Activated naive CD8-positive, alpha-beta T cell treated with anti-CD3 and anti-CD28 coated beads, Interleukin-2, amount 10 ng/mL, durations not matched to agents 7 days and 5 days (primary cell): ENCODE measurements at regions not wholly inside any gene's neighbourhood (a gene's known extent, or its start where the extent isn't known, plus 50 kb on each side); places are given as distances from the start of the nearest gene placed in this dataset.
"Not testable (repeated sequence)": the region's sequence is repeated elsewhere in the genome, so short reads cannot be mapped to it uniquely, and the experiment has no call there.

Experiments used
- ATAC-seq: fragments of 150-1000 bp; cut with Tn5 transposase; one replicate; pipeline ENCODE4 v1.10.0; 2021; ENCODE audit warnings: low read depth, moderate library complexity
- POLR2A ChIA-PET: fragments of 350-600 bp; sonication (Branson Sonifier 250); formaldehyde crosslinking; loops from one replicate; lab custom pipeline; 2021; ENCODE audit warnings: antibody characterized with exemption; lab: Charles Lee
- DNase-seq: peaks from one replicate; pipeline ENCODE4 v3.0.0; 2021
- H3K27ac Mint-ChIP-seq: one replicate; pipeline ENCODE4 v1.8.0; 2022; ENCODE audit warnings: mild to moderate bottlenecking, mixed read lengths
- H3K27me3 Mint-ChIP-seq: one replicate; pipeline ENCODE4 v1.8.0; 2022; ENCODE audit warnings: mild to moderate bottlenecking, moderate library complexity, mixed read lengths
- H3K36me3 Mint-ChIP-seq: one replicate; pipeline ENCODE4 v1.8.0; 2021; ENCODE audit warnings: mild to moderate bottlenecking, mixed read lengths
- H3K4me1 Mint-ChIP-seq: one replicate; pipeline ENCODE4 v1.8.0; 2021; ENCODE audit warnings: mixed read lengths
- H3K4me3 Mint-ChIP-seq: one replicate; pipeline ENCODE4 v1.8.0; 2022; ENCODE audit warnings: mild to moderate bottlenecking, moderate library complexity, mixed read lengths
- H3K9me3 Mint-ChIP-seq: one replicate; pipeline ENCODE4 v1.8.0; 2021; ENCODE audit warnings: mixed read lengths

DNA sequence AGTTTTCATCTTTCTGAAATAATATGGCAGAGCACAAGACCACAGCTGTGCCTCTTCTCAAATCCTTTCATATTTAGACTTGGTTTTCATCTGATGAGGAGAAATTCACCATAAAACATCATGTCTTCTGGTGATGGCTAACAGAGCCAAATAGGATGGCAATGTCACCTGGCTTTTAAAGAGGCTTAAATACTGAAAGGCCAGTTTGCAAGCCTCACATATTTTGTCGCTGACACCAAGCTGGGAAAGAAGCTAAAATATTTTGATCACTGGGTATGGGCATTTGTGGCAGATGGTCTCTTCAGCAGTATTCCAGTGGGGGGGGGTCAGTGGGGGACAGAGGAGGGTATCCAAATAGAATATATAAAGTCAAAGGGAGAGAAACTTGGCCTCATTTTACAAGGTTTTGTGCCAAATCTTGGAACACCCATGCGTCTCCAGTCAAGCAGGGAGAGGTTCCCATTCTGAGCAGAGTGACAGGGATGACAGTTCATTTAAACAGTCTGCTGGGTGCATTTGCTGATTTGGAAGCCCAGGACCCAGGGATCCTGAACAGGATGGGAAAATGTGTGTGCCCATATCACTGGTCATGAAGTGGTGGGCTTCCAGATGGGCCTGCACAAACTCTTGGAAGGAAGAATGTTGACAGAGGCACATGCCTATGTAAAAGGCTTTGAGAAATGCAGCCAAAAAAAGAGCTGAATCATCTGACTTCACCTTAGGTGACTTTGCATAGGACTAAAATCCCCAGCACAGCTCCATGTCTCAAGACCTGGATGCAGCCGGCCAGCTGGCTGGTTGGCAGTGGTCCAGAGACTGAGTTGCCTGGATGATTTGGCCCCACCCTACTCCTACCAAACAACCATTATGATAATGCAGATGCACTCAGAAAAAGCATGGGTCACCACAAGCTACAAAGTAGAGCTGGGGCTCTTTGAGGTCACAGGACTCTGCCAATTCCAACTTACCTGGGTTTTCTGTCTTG is 484.4 kb upstream of the NR3C2 start:
- Mint-ChIP-seq H3K9me3 (peaks cover 9% of the 10 kb centered on the region), H3K36me3 (no peaks in the 10 kb centered on the region), H3K27ac (no peak overlapping the region), H3K27me3 (no peaks in the 10 kb centered on the region), H3K4me3 (no peak overlapping the region), H3K4me1 (no peaks in the 10 kb centered on the region)
- ATAC-seq (no peak), DNase-seq (no peak)
- POLR2A ChIA-PET = no interaction called here

DNA sequence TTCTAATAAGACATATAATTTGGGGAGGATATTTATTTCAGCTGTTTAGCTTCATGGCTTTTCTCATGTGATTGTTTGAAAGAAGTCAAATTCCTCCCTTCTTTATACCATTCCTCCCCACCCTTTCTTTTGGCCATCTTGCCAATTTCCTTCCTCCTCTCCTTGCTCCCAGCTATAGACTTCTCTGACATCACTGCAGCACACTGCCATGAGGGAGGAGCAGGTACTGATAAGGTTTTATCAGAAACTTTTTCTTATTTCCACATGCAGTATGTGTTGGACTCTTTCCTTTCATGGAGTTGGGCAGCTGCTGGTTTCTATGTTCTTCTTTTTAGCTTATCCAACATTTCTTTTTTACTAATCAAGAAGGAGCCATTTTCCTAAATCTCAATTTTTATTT is 481.7 kb upstream of the NR3C2 start:
- no peak overlapping the region for H3K4me3 Mint-ChIP-seq
- no peaks in the 10 kb centered on the region for H3K4me1 Mint-ChIP-seq
- no peak for DNase-seq
- H3K36me3 Mint-ChIP-seq = no peaks in the 10 kb centered on the region
- no peak for ATAC-seq
- POLR2A ChIA-PET = no interaction called here
- H3K9me3 Mint-ChIP-seq = peaks cover 5% of the 10 kb centered on the region
- no peak overlapping the region for H3K27ac Mint-ChIP-seq
- no peaks in the 10 kb centered on the region for H3K27me3 Mint-ChIP-seq

DNA sequence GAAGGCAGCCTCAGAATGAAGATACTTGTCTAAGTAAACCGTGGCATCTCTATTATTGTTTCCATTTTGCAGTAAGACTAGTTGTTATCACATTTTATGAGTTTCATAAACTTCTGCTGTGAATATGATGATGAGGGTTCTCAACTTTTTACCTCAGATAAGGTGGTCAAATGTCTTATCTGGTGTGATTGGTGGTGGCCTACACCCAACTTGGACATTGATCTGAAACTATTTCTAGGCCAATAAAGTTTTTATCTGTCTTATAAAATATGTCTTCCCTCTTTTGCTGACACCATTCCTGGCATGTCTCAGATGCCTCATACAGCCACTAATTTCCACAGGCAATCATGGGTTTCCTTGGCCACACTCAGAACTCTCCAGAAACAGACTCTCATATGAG is 480.3 kb upstream of the NR3C2 start:
- H3K9me3 Mint-ChIP-seq = peaks cover 2% of the 10 kb centered on the region
- no peaks in the 10 kb centered on the region for H3K4me1 Mint-ChIP-seq
- POLR2A ChIA-PET = no interaction called here
- no peak overlapping the region for H3K4me3 Mint-ChIP-seq
- ATAC-seq (no peak), DNase-seq (no peak)
- H3K27ac Mint-ChIP-seq = no peak overlapping the region
- H3K36me3 Mint-ChIP-seq = no peaks in the 10 kb centered on the region
- no peaks in the 10 kb centered on the region for H3K27me3 Mint-ChIP-seq

DNA sequence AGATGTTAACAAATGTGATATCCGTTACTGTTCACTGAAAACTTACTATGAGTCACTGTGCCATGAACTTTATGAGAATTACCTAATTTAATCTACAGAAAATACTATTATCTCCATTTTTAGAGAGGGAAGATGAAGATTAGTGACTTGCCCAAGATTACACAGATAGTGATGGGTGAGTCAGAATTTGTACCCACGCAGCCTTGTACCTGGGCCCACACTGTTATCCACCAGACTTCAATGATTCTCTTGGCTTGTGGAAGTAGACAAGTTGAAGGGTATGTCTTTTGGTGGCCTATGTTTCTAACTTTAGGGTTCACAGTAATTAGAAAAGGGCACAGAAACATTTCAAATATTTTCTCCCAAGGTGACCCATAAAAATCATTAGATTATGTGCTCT is 472.5 kb upstream of the NR3C2 start:
- no peak for ATAC-seq
- no peaks in the 10 kb centered on the region for H3K4me1 Mint-ChIP-seq
- H3K9me3 Mint-ChIP-seq = peaks cover 2% of the 10 kb centered on the region
- DNase-seq = no peak
- H3K27ac Mint-ChIP-seq = no peak overlapping the region
- no peak overlapping the region for H3K4me3 Mint-ChIP-seq
- no peaks in the 10 kb centered on the region for H3K27me3 Mint-ChIP-seq
- no peaks in the 10 kb centered on the region for H3K36me3 Mint-ChIP-seq
- POLR2A ChIA-PET = no interaction called here

DNA sequence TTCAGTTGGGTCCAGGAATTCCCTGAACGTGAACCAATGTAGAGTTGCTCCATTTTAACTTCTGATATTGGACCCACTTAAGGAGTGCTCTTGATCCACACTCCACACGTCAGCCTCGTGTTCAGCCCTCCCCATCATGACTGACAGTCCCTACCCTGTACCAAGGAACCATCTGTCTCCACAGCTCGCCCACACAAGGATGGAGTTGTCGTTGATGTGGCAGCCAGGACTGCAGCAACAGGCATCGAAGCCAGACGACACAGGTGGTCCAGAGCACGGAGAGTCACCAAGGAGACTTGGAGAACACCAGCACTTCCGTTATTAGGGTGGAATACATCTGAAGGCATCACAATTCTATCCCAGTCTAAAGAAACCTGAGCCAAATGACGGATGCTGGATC is 472.1 kb upstream of the NR3C2 start:
- DNase-seq (no peak), ATAC-seq (no peak)
- Mint-ChIP-seq H3K9me3 (peaks cover 2% of the 10 kb centered on the region), H3K27ac (no peak overlapping the region), H3K4me1 (no peaks in the 10 kb centered on the region), H3K27me3 (no peaks in the 10 kb centered on the region), H3K4me3 (no peak overlapping the region), H3K36me3 (no peaks in the 10 kb centered on the region)
- POLR2A ChIA-PET = no interaction called here

DNA sequence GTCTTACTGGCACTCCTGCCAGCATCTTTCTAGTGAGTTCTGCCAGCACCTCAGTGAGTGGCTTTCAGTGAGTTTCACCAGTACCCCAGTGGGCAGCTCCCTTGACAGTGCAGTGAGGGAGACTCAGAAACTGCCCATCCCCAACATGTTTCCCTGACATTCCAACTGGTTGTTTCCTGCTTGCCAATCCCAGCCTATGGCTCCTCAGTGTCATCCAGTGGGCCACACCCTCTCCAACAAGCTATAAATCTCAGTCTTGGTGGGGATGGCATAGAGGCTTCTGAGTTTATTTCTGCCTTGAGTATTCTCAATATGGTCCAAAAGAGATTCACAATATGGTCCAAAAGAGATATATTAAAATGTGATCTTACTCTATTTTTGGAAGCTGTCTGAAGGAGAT is 461.2 kb upstream of the NR3C2 start:
- no peaks in the 10 kb centered on the region for H3K4me1 Mint-ChIP-seq
- DNase-seq = no peak

DNA sequence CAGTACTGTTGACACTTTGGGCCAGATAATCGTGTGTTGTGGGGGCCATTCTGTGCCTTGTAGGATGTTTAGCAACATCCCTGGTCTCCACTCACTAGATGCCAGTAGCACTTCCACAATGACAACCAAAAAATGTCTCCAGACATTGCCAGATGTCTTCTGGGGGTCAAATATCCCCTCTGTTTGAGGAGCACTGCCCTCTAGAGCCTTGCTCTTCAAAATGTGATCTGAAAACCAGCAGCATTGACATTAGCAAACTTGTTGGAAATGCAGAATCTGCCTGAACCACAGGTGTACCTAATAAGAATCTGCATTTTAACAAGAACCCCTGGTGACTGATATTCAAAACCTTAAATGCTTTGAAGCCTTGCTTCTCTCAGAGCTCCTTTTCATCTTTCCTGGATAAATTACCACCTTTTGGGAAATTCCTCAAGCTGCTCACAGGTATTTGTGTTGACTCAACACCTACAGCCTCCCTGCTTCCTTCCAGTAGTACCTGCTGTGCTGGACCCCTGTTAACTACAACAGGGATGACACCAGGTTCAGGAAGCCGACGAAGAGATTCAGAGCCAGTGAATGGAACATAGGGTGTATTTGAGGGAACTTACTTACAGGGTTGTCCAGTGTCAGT is 459.0 kb upstream of the NR3C2 start:
- no peaks in the 10 kb centered on the region for H3K27me3 Mint-ChIP-seq
- ATAC-seq (no peak), DNase-seq (no peak)
- POLR2A ChIA-PET = no interaction called here
- no peak overlapping the region for H3K27ac Mint-ChIP-seq
- no peaks in the 10 kb centered on the region for H3K4me1 Mint-ChIP-seq
- H3K36me3 Mint-ChIP-seq = no peaks in the 10 kb centered on the region
- H3K4me3 Mint-ChIP-seq = no peak overlapping the region
- H3K9me3 Mint-ChIP-seq = peaks cover 13% of the 10 kb centered on the region

More for the DNA sequence above, 461.2 kb upstream of the NR3C2 start:
- Mint-ChIP-seq H3K36me3 (no peaks in the 10 kb centered on the region), H3K4me3 (no peak overlapping the region), H3K27ac (no peak overlapping the region), H3K9me3 (peaks cover 11% of the 10 kb centered on the region), H3K27me3 (no peaks in the 10 kb centered on the region)
- POLR2A ChIA-PET = no interaction called here
- no peak for ATAC-seq

DNA sequence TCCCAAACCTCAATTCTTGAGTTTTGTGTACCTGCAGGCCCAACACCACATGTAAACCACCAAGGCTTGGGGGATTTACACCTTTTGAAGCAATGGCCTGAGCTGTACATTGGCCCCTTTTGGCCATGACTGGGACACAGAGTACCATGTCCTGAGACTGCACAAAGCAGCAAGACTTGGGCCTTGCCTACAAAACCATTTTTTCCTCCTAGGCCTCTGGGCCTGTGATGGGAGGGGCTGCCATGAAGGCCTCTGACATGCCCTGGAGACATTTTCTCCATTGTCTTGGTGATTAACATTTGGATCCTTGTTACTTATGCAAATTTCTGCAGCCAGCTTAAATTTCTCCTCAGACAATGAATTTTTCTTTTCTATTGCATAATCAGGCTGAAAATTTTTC is 455.9 kb upstream of the NR3C2 start:
- H3K9me3 Mint-ChIP-seq = peaks cover 13% of the 10 kb centered on the region
- POLR2A ChIA-PET = not testable (repeated sequence)

DNA sequence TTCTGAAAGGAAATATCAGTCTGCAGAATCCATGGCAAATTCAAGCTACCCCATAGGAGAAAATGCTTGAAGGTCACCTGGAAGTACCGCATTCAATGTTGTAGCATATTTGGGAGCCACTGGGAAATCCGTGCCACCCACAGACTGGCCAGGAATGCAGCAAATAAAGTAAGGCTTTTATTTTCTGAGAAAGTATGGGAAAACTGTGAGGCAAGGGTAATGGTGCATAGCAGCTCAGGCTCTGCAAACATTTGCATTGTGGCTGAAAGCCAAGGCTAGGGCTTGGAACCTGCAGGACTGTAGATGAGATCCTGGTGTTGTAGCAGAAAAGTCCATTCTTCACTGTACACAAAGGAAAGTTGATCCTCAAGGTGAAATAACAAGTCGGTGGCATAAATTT is 450.9 kb upstream of the NR3C2 start:
- Mint-ChIP-seq H3K4me3 (no peak overlapping the region), H3K9me3 (peaks cover 2% of the 10 kb centered on the region)
- POLR2A ChIA-PET = no interaction called here

More for the DNA sequence above, 455.9 kb upstream of the NR3C2 start:
- not testable (repeated sequence) for DNase-seq, H3K27ac Mint-ChIP-seq, H3K27me3 Mint-ChIP-seq, H3K4me3 Mint-ChIP-seq, ATAC-seq, H3K4me1 Mint-ChIP-seq, H3K36me3 Mint-ChIP-seq

DNA sequence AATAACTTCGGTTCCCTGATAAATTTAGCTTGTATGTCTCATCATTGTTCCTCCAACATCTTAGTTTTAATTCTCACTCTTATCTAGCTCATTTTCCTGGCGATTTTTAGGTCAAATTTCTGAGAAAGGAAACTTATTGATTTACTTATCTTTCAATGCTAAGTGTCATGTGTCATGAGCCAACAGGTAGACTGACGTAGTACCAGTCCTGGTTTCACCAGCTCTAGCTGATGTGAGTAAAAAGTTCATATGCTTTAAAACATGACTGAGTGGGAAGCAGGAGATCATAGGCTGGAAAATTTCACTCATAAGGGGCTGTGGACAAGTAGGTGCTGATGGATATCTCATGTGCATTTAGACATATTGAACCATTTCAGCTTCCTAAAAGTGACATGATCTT is 441.7 kb upstream of the NR3C2 start:
- POLR2A ChIA-PET = no interaction called here
- Mint-ChIP-seq H3K36me3 (no peaks in the 10 kb centered on the region), H3K27me3 (peaks cover 2% of the 10 kb centered on the region), H3K4me3 (no peak overlapping the region), H3K27ac (no peak overlapping the region), H3K9me3 (peaks cover 3% of the 10 kb centered on the region), H3K4me1 (no peaks in the 10 kb centered on the region)
- no peak for ATAC-seq
- no peak for DNase-seq

More for the DNA sequence above, 450.9 kb upstream of the NR3C2 start:
- no peak for DNase-seq
- no peaks in the 10 kb centered on the region for H3K36me3 Mint-ChIP-seq
- no peak for ATAC-seq
- no peaks in the 10 kb centered on the region for H3K27me3 Mint-ChIP-seq
- H3K27ac Mint-ChIP-seq = no peak overlapping the region
- no peaks in the 10 kb centered on the region for H3K4me1 Mint-ChIP-seq

DNA sequence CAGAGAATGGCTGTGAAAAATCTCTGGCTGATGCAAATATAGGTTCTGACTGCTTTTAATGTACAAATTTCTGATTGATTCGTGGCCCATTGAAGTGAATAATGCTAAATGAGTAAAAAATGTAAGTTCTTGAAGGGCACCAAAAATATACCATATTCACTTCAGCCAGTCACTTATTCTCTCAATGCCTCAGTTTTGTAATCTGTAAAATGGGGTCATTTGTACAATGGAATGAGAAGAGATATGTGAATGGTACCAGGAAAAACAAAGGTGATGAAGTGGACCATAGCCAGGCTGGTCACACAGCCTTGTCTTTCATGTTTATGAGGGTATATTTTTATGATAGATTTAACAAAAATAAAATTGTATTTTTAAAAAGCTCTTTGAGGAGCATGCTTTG is 441.2 kb upstream of the NR3C2 start:
- Mint-ChIP-seq H3K4me1 (no peaks in the 10 kb centered on the region), H3K27ac (no peak overlapping the region), H3K9me3 (peaks cover 3% of the 10 kb centered on the region), H3K4me3 (no peak overlapping the region), H3K27me3 (peaks cover 2% of the 10 kb centered on the region), H3K36me3 (no peaks in the 10 kb centered on the region)
- no peak for DNase-seq
- POLR2A ChIA-PET = no interaction called here
- ATAC-seq = no peak

DNA sequence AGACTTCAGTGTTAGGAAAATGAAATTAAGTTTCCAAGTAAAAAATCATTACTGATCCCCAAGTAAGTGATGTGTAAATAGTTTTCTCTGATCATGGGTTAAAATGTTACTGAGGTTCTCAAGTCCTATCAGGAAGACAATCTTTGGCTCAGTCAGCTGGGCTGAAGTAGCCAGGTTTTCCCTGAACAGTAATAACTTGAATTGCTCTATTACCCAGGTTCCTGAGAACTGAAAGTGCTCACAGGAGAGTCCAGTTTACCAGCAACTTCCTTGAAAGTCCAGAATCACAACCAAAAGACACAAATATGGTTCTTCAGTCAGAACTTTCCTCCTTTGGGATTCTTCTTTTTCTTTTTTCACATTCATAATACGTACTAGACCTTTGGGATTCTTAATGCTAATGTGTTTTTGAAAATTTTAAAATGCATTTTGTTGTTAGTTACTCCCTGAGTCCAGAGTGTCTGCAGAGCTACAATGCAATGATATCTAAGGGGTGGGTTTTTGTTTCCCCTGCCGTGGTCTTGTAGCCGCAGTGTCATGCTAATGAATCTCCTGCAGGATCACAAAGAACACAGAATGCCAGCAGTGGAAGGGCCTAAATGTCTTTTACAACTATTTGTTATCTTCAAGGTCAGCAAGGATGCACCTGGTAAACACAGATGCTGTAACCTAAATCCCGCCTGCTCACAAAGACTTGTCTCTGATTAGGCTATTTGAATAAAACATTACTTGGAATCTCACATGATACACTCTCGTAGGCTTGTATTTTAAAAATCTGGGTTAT is 439.8 kb upstream of the NR3C2 start:
- Mint-ChIP-seq H3K27ac (no peak overlapping the region), H3K4me3 (no peak overlapping the region), H3K27me3 (peaks cover 2% of the 10 kb centered on the region), H3K36me3 (no peaks in the 10 kb centered on the region), H3K4me1 (no peaks in the 10 kb centered on the region), H3K9me3 (no peaks in the 10 kb centered on the region)
- POLR2A ChIA-PET = no interaction called here
- no peak for DNase-seq
- ATAC-seq = no peak

DNA sequence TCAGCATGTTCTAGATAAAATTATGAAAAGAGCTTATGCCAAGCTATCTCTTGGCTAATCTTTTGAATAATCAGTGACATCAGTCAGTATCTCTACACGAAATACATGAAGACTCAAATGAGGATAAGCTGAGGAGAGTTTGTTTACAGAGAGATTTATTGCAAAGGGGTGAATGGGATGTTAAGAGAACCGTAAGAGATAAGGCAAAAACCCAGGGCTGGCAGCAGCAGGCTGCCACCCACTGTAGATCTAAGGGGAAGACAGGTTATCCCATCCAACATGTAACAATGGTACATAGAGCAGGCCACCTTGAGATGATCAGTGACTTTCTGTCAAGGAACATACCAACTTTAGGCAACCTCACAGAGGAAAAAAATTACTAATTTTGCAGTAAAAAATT is 432.1 kb upstream of the NR3C2 start:
- POLR2A ChIA-PET = no interaction called here
- no peaks in the 10 kb centered on the region for H3K36me3 Mint-ChIP-seq
- ATAC-seq (no peak), DNase-seq (no peak)
- H3K4me3 Mint-ChIP-seq = no peak overlapping the region
- no peak overlapping the region for H3K27ac Mint-ChIP-seq
- H3K4me1 Mint-ChIP-seq = no peaks in the 10 kb centered on the region
- no peaks in the 10 kb centered on the region for H3K9me3 Mint-ChIP-seq
- H3K27me3 Mint-ChIP-seq = no peaks in the 10 kb centered on the region
